ENCODE measurements at regions not wholly inside any gene's neighbourhood (a gene's known extent, or its start where the extent isn't known, plus 50 kb on each side); places are given as distances from the start of the nearest gene placed in this dataset.

- H3K27me3 ChIP-seq (ENCODE audit: control insufficient read depth, insufficient read depth, low read length), result no peaks in the 10 kb centered on the region
- H3K9me3 ChIP-seq (ENCODE audit: control insufficient read depth, insufficient read depth, low read length), result no peaks in the 10 kb centered on the region
- no peak overlapping the region for H3K4me3 ChIP-seq (ENCODE audit: low read depth, low read length)
- H3K36me3 ChIP-seq (ENCODE audit: control insufficient read depth, insufficient read depth, low read length), result no peaks in the 10 kb centered on the region
- H3K9ac ChIP-seq (ENCODE audit: low read depth, low read length), result no peak overlapping the region
- no peaks in the 10 kb centered on the region for H3K4me1 ChIP-seq (ENCODE audit: control insufficient read depth, insufficient read depth, low read length)
Measured at GRCh38 chr7:46715579-46715978, 794.5 kb upstream of the IGFBP3 start.

DNA sequence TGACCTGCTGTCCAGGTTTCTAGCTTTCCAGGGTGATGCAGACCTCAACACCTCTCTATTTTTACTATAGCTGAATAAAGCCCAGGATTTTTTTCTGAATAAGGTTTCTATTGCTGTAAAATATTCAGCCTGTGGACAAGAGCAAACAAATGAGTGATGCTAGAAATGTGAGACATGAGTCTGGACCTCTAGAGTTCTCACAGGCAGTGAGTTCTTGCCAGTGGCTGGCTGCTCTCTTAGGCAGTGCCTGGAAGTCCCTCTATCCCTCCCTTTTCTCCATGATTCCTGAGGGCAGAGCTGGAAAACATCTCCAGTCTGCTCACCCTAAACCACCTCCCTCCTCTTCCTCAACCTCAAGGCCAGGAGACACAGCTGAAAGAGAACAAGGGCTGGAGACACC is 793.8 kb upstream of the IGFBP3 start:
- H3K9ac ChIP-seq (ENCODE audit: low read depth, low read length), result no peak overlapping the region
- H3K4me3 ChIP-seq (ENCODE audit: low read depth, low read length), result no peak overlapping the region
- H3K36me3 ChIP-seq (ENCODE audit: control insufficient read depth, insufficient read depth, low read length), result no peaks in the 10 kb centered on the region
- H3K9me3 ChIP-seq (ENCODE audit: control insufficient read depth, insufficient read depth, low read length), result no peaks in the 10 kb centered on the region
- H3K27me3 ChIP-seq (ENCODE audit: control insufficient read depth, insufficient read depth, low read length), result no peaks in the 10 kb centered on the region
- no peaks in the 10 kb centered on the region for H3K4me1 ChIP-seq (ENCODE audit: control insufficient read depth, insufficient read depth, low read length)

- Histone ChIP-seq H3K36me3 (ENCODE audit: control insufficient read depth, insufficient read depth, low read length) (no peaks in the 10 kb centered on the region), H3K27me3 (ENCODE audit: control insufficient read depth, insufficient read depth, low read length) (no peaks in the 10 kb centered on the region), H3K9ac (ENCODE audit: low read depth, low read length) (no peak overlapping the region), H3K9me3 (ENCODE audit: control insufficient read depth, insufficient read depth, low read length) (no peaks in the 10 kb centered on the region), H3K4me3 (ENCODE audit: low read depth, low read length) (no peak overlapping the region), H3K4me1 (ENCODE audit: control insufficient read depth, insufficient read depth, low read length) (no peaks in the 10 kb centered on the region)
Measured at GRCh38 chr7:46713868-46714596, 793.0 kb upstream of the IGFBP3 start.

GRCh38 chr7:46710927-46711326 is 789.9 kb upstream of the IGFBP3 start:
- Histone ChIP-seq H3K9me3 (ENCODE audit: control insufficient read depth, insufficient read depth, low read length) (no peaks in the 10 kb centered on the region), H3K27me3 (ENCODE audit: control insufficient read depth, insufficient read depth, low read length) (no peaks in the 10 kb centered on the region), H3K36me3 (ENCODE audit: control insufficient read depth, insufficient read depth, low read length) (no peaks in the 10 kb centered on the region), H3K9ac (ENCODE audit: low read depth, low read length) (no peak overlapping the region), H3K4me3 (ENCODE audit: low read depth, low read length) (no peak overlapping the region), H3K4me1 (ENCODE audit: control insufficient read depth, insufficient read depth, low read length) (no peaks in the 10 kb centered on the region)

DNA sequence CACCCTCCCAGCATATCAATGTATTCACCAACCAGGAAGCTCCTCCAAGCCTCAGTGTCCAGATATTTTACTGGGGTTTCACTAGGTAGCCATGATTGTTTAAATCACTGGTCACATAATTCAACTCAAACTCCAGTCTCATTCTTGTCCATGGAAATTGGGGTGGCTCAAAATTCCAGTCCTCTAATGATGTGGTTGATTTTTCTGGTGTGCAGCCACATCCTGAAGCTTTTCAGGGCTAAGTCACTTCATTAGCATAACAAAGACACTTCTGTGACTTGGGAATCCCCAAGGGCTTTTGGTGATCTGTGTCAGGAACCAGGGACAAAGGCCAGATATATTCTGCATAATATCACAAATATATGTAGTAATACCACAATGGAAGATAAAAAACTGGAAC is 786.9 kb upstream of the IGFBP3 start:
- H3K9ac ChIP-seq (ENCODE audit: low read depth, low read length), result no peak overlapping the region
- no peaks in the 10 kb centered on the region for H3K36me3 ChIP-seq (ENCODE audit: control insufficient read depth, insufficient read depth, low read length)
- H3K27me3 ChIP-seq (ENCODE audit: control insufficient read depth, insufficient read depth, low read length), result no peaks in the 10 kb centered on the region
- H3K9me3 ChIP-seq (ENCODE audit: control insufficient read depth, insufficient read depth, low read length), result no peaks in the 10 kb centered on the region
- no peaks in the 10 kb centered on the region for H3K4me1 ChIP-seq (ENCODE audit: control insufficient read depth, insufficient read depth, low read length)
- H3K4me3 ChIP-seq (ENCODE audit: low read depth, low read length), result no peak overlapping the region

- H3K36me3 ChIP-seq (ENCODE audit: control insufficient read depth, insufficient read depth, low read length), result no peaks in the 10 kb centered on the region
- no peak overlapping the region for H3K9ac ChIP-seq (ENCODE audit: low read depth, low read length)
- no peaks in the 10 kb centered on the region for H3K27me3 ChIP-seq (ENCODE audit: control insufficient read depth, insufficient read depth, low read length)
- no peaks in the 10 kb centered on the region for H3K4me1 ChIP-seq (ENCODE audit: control insufficient read depth, insufficient read depth, low read length)
- H3K4me3 ChIP-seq (ENCODE audit: low read depth, low read length), result no peak overlapping the region
- no peaks in the 10 kb centered on the region for H3K9me3 ChIP-seq (ENCODE audit: control insufficient read depth, insufficient read depth, low read length)
Measured at GRCh38 chr7:46705386-46706255, 784.5 kb upstream of the IGFBP3 start.

DNA sequence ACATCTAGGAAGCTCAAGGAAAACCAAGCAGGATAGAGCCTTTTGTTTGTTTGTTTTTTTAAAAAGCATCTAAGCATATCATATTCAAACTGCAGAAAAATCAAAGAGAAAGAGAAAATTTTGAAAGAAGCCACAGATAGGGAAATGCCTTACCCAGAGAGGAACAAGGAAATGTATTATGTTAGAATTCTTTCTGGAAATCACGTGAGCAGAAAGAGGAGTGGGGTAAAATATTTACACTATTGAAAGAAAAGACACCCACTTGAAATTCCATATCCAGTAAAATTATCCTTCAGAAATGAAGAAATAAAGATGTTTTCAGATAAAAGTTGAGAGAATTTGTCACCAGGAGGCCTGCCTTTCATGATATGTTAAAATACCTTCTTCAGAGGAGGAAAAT is 775.7 kb upstream of the IGFBP3 start:
- Histone ChIP-seq H3K9ac (ENCODE audit: low read depth, low read length) (no peak overlapping the region), H3K27me3 (ENCODE audit: control insufficient read depth, insufficient read depth, low read length) (no peaks in the 10 kb centered on the region), H3K4me1 (ENCODE audit: control insufficient read depth, insufficient read depth, low read length) (no peaks in the 10 kb centered on the region), H3K4me3 (ENCODE audit: low read depth, low read length) (no peak overlapping the region), H3K9me3 (ENCODE audit: control insufficient read depth, insufficient read depth, low read length) (no peaks in the 10 kb centered on the region), H3K36me3 (ENCODE audit: control insufficient read depth, insufficient read depth, low read length) (no peaks in the 10 kb centered on the region)

GRCh38 chr7:46695051-46695708 is 774.1 kb upstream of the IGFBP3 start:
- Histone ChIP-seq H3K9ac (ENCODE audit: low read depth, low read length) (no peak overlapping the region), H3K4me1 (ENCODE audit: control insufficient read depth, insufficient read depth, low read length) (no peaks in the 10 kb centered on the region), H3K36me3 (ENCODE audit: control insufficient read depth, insufficient read depth, low read length) (no peaks in the 10 kb centered on the region), H3K4me3 (ENCODE audit: low read depth, low read length) (no peak overlapping the region), H3K9me3 (ENCODE audit: control insufficient read depth, insufficient read depth, low read length) (no peaks in the 10 kb centered on the region), H3K27me3 (ENCODE audit: control insufficient read depth, insufficient read depth, low read length) (no peaks in the 10 kb centered on the region)

DNA sequence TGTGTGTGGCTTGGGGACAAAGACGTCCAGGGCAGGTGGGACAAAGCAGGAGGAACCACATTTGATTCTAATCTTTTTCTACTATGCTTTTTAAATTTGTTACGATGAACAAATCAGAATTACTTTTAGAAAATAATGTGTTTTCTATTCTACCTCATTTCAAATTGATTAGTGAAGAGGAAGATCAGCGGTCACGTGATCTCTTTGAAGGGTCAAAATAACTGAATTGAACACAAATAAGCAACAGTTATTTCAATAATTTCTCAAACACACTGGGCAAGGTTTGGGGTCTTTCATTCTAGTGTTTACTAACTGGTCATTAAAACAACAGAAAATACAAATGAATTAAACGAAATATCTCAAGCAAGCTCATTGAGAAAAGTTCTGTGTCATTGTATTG is 773.0 kb upstream of the IGFBP3 start:
- Histone ChIP-seq H3K4me1 (ENCODE audit: control insufficient read depth, insufficient read depth, low read length) (no peaks in the 10 kb centered on the region), H3K9me3 (ENCODE audit: control insufficient read depth, insufficient read depth, low read length) (no peaks in the 10 kb centered on the region), H3K9ac (ENCODE audit: low read depth, low read length) (no peak overlapping the region), H3K36me3 (ENCODE audit: control insufficient read depth, insufficient read depth, low read length) (no peaks in the 10 kb centered on the region), H3K27me3 (ENCODE audit: control insufficient read depth, insufficient read depth, low read length) (no peaks in the 10 kb centered on the region), H3K4me3 (ENCODE audit: low read depth, low read length) (no peak overlapping the region)

- Histone ChIP-seq H3K27me3 (ENCODE audit: control insufficient read depth, insufficient read depth, low read length) (no peaks in the 10 kb centered on the region), H3K4me3 (ENCODE audit: low read depth, low read length) (no peak overlapping the region), H3K9ac (ENCODE audit: low read depth, low read length) (no peak overlapping the region), H3K9me3 (ENCODE audit: control insufficient read depth, insufficient read depth, low read length) (no peaks in the 10 kb centered on the region), H3K4me1 (ENCODE audit: control insufficient read depth, insufficient read depth, low read length) (no peaks in the 10 kb centered on the region), H3K36me3 (ENCODE audit: control insufficient read depth, insufficient read depth, low read length) (no peaks in the 10 kb centered on the region)
Measured at GRCh38 chr7:46687203-46687602, 766.1 kb upstream of the IGFBP3 start.

GRCh38 chr7:46685051-46685450 is 764.0 kb upstream of the IGFBP3 start:
- Histone ChIP-seq H3K36me3 (ENCODE audit: control insufficient read depth, insufficient read depth, low read length) (no peaks in the 10 kb centered on the region), H3K4me1 (ENCODE audit: control insufficient read depth, insufficient read depth, low read length) (no peaks in the 10 kb centered on the region), H3K9me3 (ENCODE audit: control insufficient read depth, insufficient read depth, low read length) (no peaks in the 10 kb centered on the region), H3K27me3 (ENCODE audit: control insufficient read depth, insufficient read depth, low read length) (no peaks in the 10 kb centered on the region), H3K9ac (ENCODE audit: low read depth, low read length) (no peak overlapping the region), H3K4me3 (ENCODE audit: low read depth, low read length) (no peak overlapping the region)
